ENCODE measurements at regions not wholly inside any gene's neighbourhood (a gene's known extent, or its start where the extent isn't known, plus 50 kb on each side); places are given as distances from the start of the nearest gene placed in this dataset.

- Histone ChIP-seq H3K27me3 (replicated peaks; ENCODE audit: insufficient read depth, low read length) (no peaks in the 10 kb centered on the region), H3K9me2 (replicated peaks; ENCODE audit: insufficient read depth, low read length) (no peaks in the 10 kb centered on the region), H3K27ac (ENCODE audit: low read length) (no peak overlapping the region), H3K9me3 (replicated peaks; ENCODE audit: insufficient read depth, low read length) (no peaks in the 10 kb centered on the region), H3F3A (ENCODE audit: insufficient read depth, low read length) (no peaks in the 10 kb centered on the region), H3K4me2 (ENCODE audit: low read depth, low read length) (no peak overlapping the region), H2AFZ (ENCODE audit: low read length) (no peak overlapping the region), H3K4me3 (ENCODE audit: low read length) (no peak overlapping the region), H3K9ac (ENCODE audit: low read length) (no peak overlapping the region), H3K36me3 (replicated peaks; ENCODE audit: insufficient read depth, low read length) (no peaks in the 10 kb centered on the region), H4K20me1 (ENCODE audit: insufficient read depth, low read length) (no peaks in the 10 kb centered on the region), H3K79me2 (ENCODE audit: low read length) (no peaks in the 10 kb centered on the region), H3K4me1 (ENCODE audit: low read length) (no peaks in the 10 kb centered on the region)
- no peak for DNase-seq
- TF ChIP-seq EZH2 (optimal IDR thresholded peaks at IDR 0.05; ENCODE audit: low read depth, low read length): no peak
Observed at GRCh38 chr6:164068527-164068926, 654.0 kb downstream of the QKI start.

GRCh38 chr6:164066766-164067165, 652.2 kb downstream of the QKI start:
- Histone ChIP-seq H3K4me1 (ENCODE audit: low read length) (no peaks in the 10 kb centered on the region), H3K9ac (ENCODE audit: low read length) (no peak overlapping the region), H3F3A (ENCODE audit: insufficient read depth, low read length) (no peaks in the 10 kb centered on the region), H3K9me3 (replicated peaks; ENCODE audit: insufficient read depth, low read length) (no peaks in the 10 kb centered on the region), H3K27me3 (replicated peaks; ENCODE audit: insufficient read depth, low read length) (no peaks in the 10 kb centered on the region), H3K4me3 (ENCODE audit: low read length) (no peak overlapping the region), H3K9me2 (replicated peaks; ENCODE audit: insufficient read depth, low read length) (no peaks in the 10 kb centered on the region), H3K4me2 (ENCODE audit: low read depth, low read length) (no peak overlapping the region), H4K20me1 (ENCODE audit: insufficient read depth, low read length) (no peaks in the 10 kb centered on the region), H3K36me3 (replicated peaks; ENCODE audit: insufficient read depth, low read length) (no peaks in the 10 kb centered on the region), H3K27ac (ENCODE audit: low read length) (no peak overlapping the region), H2AFZ (ENCODE audit: low read length) (no peak overlapping the region), H3K79me2 (ENCODE audit: low read length) (no peaks in the 10 kb centered on the region)
- no peak for TF ChIP-seq EZH2 (optimal IDR thresholded peaks at IDR 0.05; ENCODE audit: low read depth, low read length)
- no peak for TF ChIP-seq CTCF (IDR thresholded peaks at IDR 0.05; ENCODE audit: low read length)
- no peak for TF ChIP-seq EZH2phosphoT487 (IDR thresholded peaks at IDR 0.05; ENCODE audit: low read length)
- no peak for DNase-seq

- no peak overlapping the region for H2AFZ ChIP-seq (ENCODE audit: low read length)
- no peak for DNase-seq
- H3K4me3 ChIP-seq (ENCODE audit: low read length): no peak overlapping the region
- H3K4me2 ChIP-seq (ENCODE audit: low read depth, low read length): no peak overlapping the region
- no peak for TF ChIP-seq EZH2phosphoT487 (IDR thresholded peaks at IDR 0.05; ENCODE audit: low read length)
- TF ChIP-seq CTCF (IDR thresholded peaks at IDR 0.05; ENCODE audit: low read length): no peak
- TF ChIP-seq EZH2 (optimal IDR thresholded peaks at IDR 0.05; ENCODE audit: low read depth, low read length): no peak
- no peaks in the 10 kb centered on the region for H3K4me1 ChIP-seq (ENCODE audit: low read length)
- no peaks in the 10 kb centered on the region for H3K27me3 ChIP-seq (replicated peaks; ENCODE audit: insufficient read depth, low read length)
- no peaks in the 10 kb centered on the region for H3F3A ChIP-seq (ENCODE audit: insufficient read depth, low read length)
- no peak overlapping the region for H3K9ac ChIP-seq (ENCODE audit: low read length)
- H3K9me2 ChIP-seq (replicated peaks; ENCODE audit: insufficient read depth, low read length): no peaks in the 10 kb centered on the region
- no peaks in the 10 kb centered on the region for H3K79me2 ChIP-seq (ENCODE audit: low read length)
- H3K36me3 ChIP-seq (replicated peaks; ENCODE audit: insufficient read depth, low read length): no peaks in the 10 kb centered on the region
- no peaks in the 10 kb centered on the region for H4K20me1 ChIP-seq (ENCODE audit: insufficient read depth, low read length)
- H3K27ac ChIP-seq (ENCODE audit: low read length): no peak overlapping the region
- no peaks in the 10 kb centered on the region for H3K9me3 ChIP-seq (replicated peaks; ENCODE audit: insufficient read depth, low read length)
Observed at GRCh38 chr6:164066335-164066734, 651.8 kb downstream of the QKI start.

- no peak overlapping the region for H3K4me2 ChIP-seq (ENCODE audit: low read depth, low read length)
- no peak overlapping the region for H2AFZ ChIP-seq (ENCODE audit: low read length)
- DNase-seq: no peak
- no peak for TF ChIP-seq EZH2 (optimal IDR thresholded peaks at IDR 0.05; ENCODE audit: low read depth, low read length)
- TF ChIP-seq CTCF (IDR thresholded peaks at IDR 0.05; ENCODE audit: low read length): no peak
- TF ChIP-seq EZH2phosphoT487 (IDR thresholded peaks at IDR 0.05; ENCODE audit: low read length): no peak
- H4K20me1 ChIP-seq (ENCODE audit: insufficient read depth, low read length): no peaks in the 10 kb centered on the region
- H3K79me2 ChIP-seq (ENCODE audit: low read length): no peaks in the 10 kb centered on the region
- no peaks in the 10 kb centered on the region for H3K27me3 ChIP-seq (replicated peaks; ENCODE audit: insufficient read depth, low read length)
- no peaks in the 10 kb centered on the region for H3F3A ChIP-seq (ENCODE audit: insufficient read depth, low read length)
- no peak overlapping the region for H3K4me3 ChIP-seq (ENCODE audit: low read length)
- no peaks in the 10 kb centered on the region for H3K4me1 ChIP-seq (ENCODE audit: low read length)
- no peaks in the 10 kb centered on the region for H3K9me2 ChIP-seq (replicated peaks; ENCODE audit: insufficient read depth, low read length)
- no peak overlapping the region for H3K9ac ChIP-seq (ENCODE audit: low read length)
- no peaks in the 10 kb centered on the region for H3K9me3 ChIP-seq (replicated peaks; ENCODE audit: insufficient read depth, low read length)
- H3K27ac ChIP-seq (ENCODE audit: low read length): no peak overlapping the region
- H3K36me3 ChIP-seq (replicated peaks; ENCODE audit: insufficient read depth, low read length): no peaks in the 10 kb centered on the region
Observed at GRCh38 chr6:164063346-164063745, 648.8 kb downstream of the QKI start.

All from MM.1S (cell line).